PC-3 (cell line): ENCODE measurements at regions not wholly inside any gene's neighbourhood (a gene's known extent, or its start where the extent isn't known, plus 50 kb on each side); places are given as distances from the start of the nearest gene placed in this dataset.
A peak's percentile ranks its signal among the peaks of the same experiment; 100 is the strongest.

Source experiments
- ATAC-seq: fragments of 200-7000 bp; cut with Tn5 transposase; 2 replicates; pipeline ENCODE4 v1.9.1; 2020; ENCODE audit warnings: mild to moderate bottlenecking, moderate library complexity
- BruUV-seq: library from RNA; stranded (reverse); fragments of 400-500 nt; replicated peaks from 2 replicates; lab custom pipeline; 2021; lab: Mats Ljungman, UMichigan
- CTCF ChIA-PET: fragments of 300-600 bp; sonication (Branson Sonifier 250); formaldehyde crosslinking; loops from one replicate; lab custom pipeline; 2022; ENCODE audit warnings: antibody characterized with exemption; lab: Charles Lee
- POLR2A ChIA-PET: fragments of 300-600 bp; sonication (Branson Sonifier 250); formaldehyde crosslinking; loops from one replicate; lab custom pipeline; 2022; ENCODE audit warnings: antibody characterized with exemption; ENCODE audit not compliant: unreplicated experiment; lab: Charles Lee
- DNase-seq: peaks from one replicate; pipeline ENCODE4 v3.0.0-alpha.2; 2015
- H2AFZ ChIP-seq: fragments of 300-600 bp; sonication (generic); 2 replicates; pipeline ENCODE4 v1.6.0; 2016; ENCODE audit warnings: antibody characterized with exemption, low read length
- H3F3A ChIP-seq: fragments of 300-600 bp; sonication (generic); one replicate; pipeline ENCODE4 v1.6.0; 2017; ENCODE audit warnings: antibody characterized with exemption, low read length, control low read depth, mild to moderate bottlenecking; ENCODE audit not compliant: unreplicated experiment
- H3K27ac ChIP-seq: fragments of 300-600 bp; sonication (generic); 2 replicates; pipeline ENCODE4 v1.5.1; 2016; ENCODE audit warnings: mild to moderate bottlenecking, low read length
- H3K27me3 ChIP-seq: fragments of 300-600 bp; sonication (generic); 2 replicates; pipeline ENCODE4 v1.6.1; 2016; ENCODE audit warnings: low read length, mixed read lengths
- H3K36me3 ChIP-seq: fragments of 300-600 bp; sonication (generic); 2 replicates; pipeline ENCODE4 v1.6.1; 2016; ENCODE audit warnings: low read depth, mixed run types, low read length, mixed read lengths
- H3K4me1 ChIP-seq: fragments of 300-600 bp; sonication (generic); 2 replicates; pipeline ENCODE4 v1.5.1; 2016; ENCODE audit warnings: low read length; ENCODE audit not compliant: insufficient read depth
- H3K4me2 ChIP-seq: fragments of 300-600 bp; sonication (generic); 2 replicates; pipeline ENCODE4 v1.6.0; 2016; ENCODE audit warnings: low read length
- H3K4me3 ChIP-seq: fragments of 300-600 bp; sonication (generic); 2 replicates; pipeline ENCODE4 v1.5.1; 2016; ENCODE audit warnings: mild to moderate bottlenecking, low read length, mixed read lengths
- H3K79me2 ChIP-seq: fragments of 300-600 bp; sonication (generic); 2 replicates; pipeline ENCODE4 v1.6.1; 2017; ENCODE audit warnings: low read length, mixed read lengths
- H3K9ac ChIP-seq: fragments of 300-600 bp; sonication (generic); 2 replicates; pipeline ENCODE4 v1.6.0; 2016; ENCODE audit warnings: mild to moderate bottlenecking, low read length
- H3K9me2 ChIP-seq: fragments of 300-600 bp; sonication (generic); replicated peaks from 2 replicates; pipeline ENCODE4 v1.6.1; 2016; ENCODE audit warnings: mixed run types, low read length, mixed read lengths
- H3K9me3 ChIP-seq: fragments of 300-600 bp; sonication (generic); 2 replicates; pipeline ENCODE4 v1.6.1; 2016; ENCODE audit warnings: low read length, mixed read lengths
- H4K20me1 ChIP-seq: fragments of 300-600 bp; sonication (generic); 2 replicates; pipeline ENCODE4 v1.6.1; 2016; ENCODE audit warnings: low read length, mixed read lengths
- CTCF ChIP-seq: fragments of 300-600 bp; sonication (generic); conservative IDR thresholded peaks from 2 replicates; pipeline ENCODE4 v1.5.1; 2017; ENCODE audit warnings: antibody characterized with exemption, low read depth, mild to moderate bottlenecking, low read length
- EZH2 ChIP-seq: fragments of 300-600 bp; sonication (generic); IDR thresholded peaks from one replicate; pipeline ENCODE4 v1.6.1; 2017; ENCODE audit warnings: antibody characterized with exemption, mild to moderate bottlenecking, low read length; ENCODE audit not compliant: unreplicated experiment
- EZH2phosphoT487 ChIP-seq: fragments of 300-600 bp; sonication (generic); IDR thresholded peaks from 2 replicates; pipeline ENCODE4 v1.6.1; 2018; ENCODE audit warnings: mild to moderate bottlenecking, antibody characterized with exemption, low read length, borderline replicate concordance
- intact Hi-C: fragments of 100-400 bp; cut with micrococcal nuclease; formaldehyde crosslinking; loops from 2 replicates; pipeline ENCODE4 v1.9.0; 2023

GRCh38 chr17:14947671-14948070 is 317.5 kb downstream of the PMP22 start:
- peaks cover 26% of the 10 kb centered on the region for H3K27me3 ChIP-seq
- no peak for DNase-seq
- no peaks in the 10 kb centered on the region for H3K9me2 ChIP-seq
- POLR2A ChIA-PET = no interaction called here
- H3K4me1 ChIP-seq = no peaks in the 10 kb centered on the region
- CTCF ChIA-PET = no interaction called here
- no peaks in the 10 kb centered on the region for H4K20me1 ChIP-seq
- no peak for ATAC-seq
- BruUV-seq = no TSS peak
- intact Hi-C loops = no loop called here
- H3K9me3 ChIP-seq = no peaks in the 10 kb centered on the region
- H2AFZ ChIP-seq = no peak overlapping the region
- no peak overlapping the region for H3K9ac ChIP-seq
- H3K36me3 ChIP-seq = no peaks in the 10 kb centered on the region
- no peak overlapping the region for H3K4me2 ChIP-seq
- no peak overlapping the region for H3K27ac ChIP-seq
- TF ChIP-seq EZH2 = no peak
- no peak for TF ChIP-seq CTCF
- no peak for TF ChIP-seq EZH2phosphoT487
- H3K79me2 ChIP-seq = no peaks in the 10 kb centered on the region
- H3F3A ChIP-seq = no peaks in the 10 kb centered on the region
- H3K4me3 ChIP-seq = no peak overlapping the region

- TF ChIP-seq EZH2 = no peak
- TF ChIP-seq CTCF = no peak
- TF ChIP-seq EZH2phosphoT487 = no peak
- Histone ChIP-seq H3F3A (no peaks in the 10 kb centered on the region), H2AFZ (no peak overlapping the region), H3K9me2 (no peaks in the 10 kb centered on the region), H3K27me3 (peaks cover 26% of the 10 kb centered on the region), H3K9me3 (no peaks in the 10 kb centered on the region), H3K79me2 (no peaks in the 10 kb centered on the region), H3K4me3 (no peak overlapping the region), H3K9ac (no peak overlapping the region), H3K27ac (no peak overlapping the region), H3K36me3 (no peaks in the 10 kb centered on the region), H4K20me1 (no peaks in the 10 kb centered on the region), H3K4me2 (no peak overlapping the region), H3K4me1 (no peaks in the 10 kb centered on the region)
- no TSS peak for BruUV-seq
- DNase-seq (no peak), ATAC-seq (no peak)
- intact Hi-C loops = no loop called here
- CTCF ChIA-PET = no interaction called here
- POLR2A ChIA-PET = no interaction called here
These were observed 318.6 kb downstream of the PMP22 start for GRCh38 chr17:14946481-14946880.

- CTCF ChIA-PET = no interaction called here
- no peak overlapping the region for H2AFZ ChIP-seq
- TF ChIP-seq EZH2 (no peak), CTCF (no peak), EZH2phosphoT487 (no peak)
- no peak overlapping the region for H3K4me2 ChIP-seq
- no peaks in the 10 kb centered on the region for H3K9me2 ChIP-seq
- POLR2A ChIA-PET = no interaction called here
- no peaks in the 10 kb centered on the region for H4K20me1 ChIP-seq
- no peak overlapping the region for H3K9ac ChIP-seq
- no peaks in the 10 kb centered on the region for H3F3A ChIP-seq
- H3K79me2 ChIP-seq = no peaks in the 10 kb centered on the region
- H3K36me3 ChIP-seq = no peaks in the 10 kb centered on the region
- no peaks in the 10 kb centered on the region for H3K9me3 ChIP-seq
- ATAC-seq (no peak), DNase-seq (peak; percentile 42)
- intact Hi-C loops = no loop called here
- H3K27ac ChIP-seq = no peak overlapping the region
- H3K27me3 ChIP-seq = peaks cover 21% of the 10 kb centered on the region
- H3K4me1 ChIP-seq = no peaks in the 10 kb centered on the region
- H3K4me3 ChIP-seq = no peak overlapping the region
- no TSS peak for BruUV-seq
These were observed 322.5 kb downstream of the PMP22 start for GRCh38 chr17:14942526-14943190.
